ENCODE measurements at regions not wholly inside any gene's neighbourhood (a gene's known extent, or its start where the extent isn't known, plus 50 kb on each side); places are given as distances from the start of the nearest gene placed in this dataset.

DNA sequence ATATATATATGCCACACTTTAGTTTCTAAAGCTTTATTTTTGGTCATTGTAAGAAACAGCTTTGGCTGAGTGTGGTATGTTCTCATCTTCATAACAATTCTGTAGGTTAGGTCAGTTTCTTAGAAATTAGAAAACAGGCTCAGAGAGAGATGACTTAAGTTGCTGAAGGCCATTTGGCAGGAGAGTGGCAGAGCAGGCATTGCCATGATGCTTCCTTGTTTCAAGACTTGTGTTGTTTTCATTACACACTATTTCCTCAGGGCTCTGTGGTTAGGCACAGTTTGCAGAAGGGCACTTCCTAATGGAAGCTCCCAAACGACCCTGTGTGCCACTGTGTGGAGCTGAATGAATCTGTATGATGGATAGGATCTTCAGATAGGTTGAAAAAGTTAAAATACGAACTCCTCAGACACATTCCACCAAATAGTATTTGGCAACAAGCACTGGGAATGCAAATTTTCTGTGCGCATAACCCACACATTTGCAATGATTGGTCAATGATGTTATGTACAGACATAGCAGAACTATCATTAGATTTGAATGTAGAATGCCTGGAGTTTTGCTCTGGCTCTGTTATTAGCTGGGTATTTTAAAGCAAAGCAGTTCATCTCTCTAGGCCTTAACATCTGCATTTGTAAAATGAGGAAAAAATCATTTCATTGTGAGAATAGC, 274.3 kb upstream of the HS3ST1 start (continued):
- TF ChIP-seq, protein P1, sequence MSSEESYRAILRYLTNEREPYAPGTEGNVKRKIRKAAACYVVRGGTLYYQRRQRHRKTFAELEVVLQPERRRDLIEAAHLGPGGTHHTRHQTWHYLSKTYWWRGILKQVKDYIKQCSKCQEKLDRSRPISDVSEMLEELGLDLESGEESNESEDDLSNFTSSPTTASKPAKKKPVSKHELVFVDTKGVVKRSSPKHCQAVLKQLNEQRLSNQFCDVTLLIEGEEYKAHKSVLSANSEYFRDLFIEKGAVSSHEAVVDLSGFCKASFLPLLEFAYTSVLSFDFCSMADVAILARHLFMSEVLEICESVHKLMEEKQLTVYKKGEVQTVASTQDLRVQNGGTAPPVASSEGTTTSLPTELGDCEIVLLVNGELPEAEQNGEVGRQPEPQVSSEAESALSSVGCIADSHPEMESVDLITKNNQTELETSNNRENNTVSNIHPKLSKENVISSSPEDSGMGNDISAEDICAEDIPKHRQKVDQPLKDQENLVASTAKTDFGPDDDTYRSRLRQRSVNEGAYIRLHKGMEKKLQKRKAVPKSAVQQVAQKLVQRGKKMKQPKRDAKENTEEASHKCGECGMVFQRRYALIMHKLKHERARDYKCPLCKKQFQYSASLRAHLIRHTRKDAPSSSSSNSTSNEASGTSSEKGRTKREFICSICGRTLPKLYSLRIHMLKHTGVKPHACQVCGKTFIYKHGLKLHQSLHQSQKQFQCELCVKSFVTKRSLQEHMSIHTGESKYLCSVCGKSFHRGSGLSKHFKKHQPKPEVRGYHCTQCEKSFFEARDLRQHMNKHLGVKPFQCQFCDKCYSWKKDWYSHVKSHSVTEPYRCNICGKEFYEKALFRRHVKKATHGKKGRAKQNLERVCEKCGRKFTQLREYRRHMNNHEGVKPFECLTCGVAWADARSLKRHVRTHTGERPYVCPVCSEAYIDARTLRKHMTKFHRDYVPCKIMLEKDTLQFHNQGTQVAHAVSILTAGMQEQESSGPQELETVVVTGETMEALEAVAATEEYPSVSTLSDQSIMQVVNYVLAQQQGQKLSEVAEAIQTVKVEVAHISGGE (CRISPR knock-in tag; IDR thresholded peaks at IDR 0.05), result no peak
- TF ChIP-seq FOXA3 (CRISPR knock-in tag; conservative IDR thresholded peaks at IDR 0.05 in 1 of 2, IDR thresholded peaks at IDR 0.05 in 1 of 2) (no peak), ZNF384 (IDR thresholded peaks at IDR 0.05; ENCODE audit: low read depth, low read length) (no peak), RFX1 (IDR thresholded peaks at IDR 0.05) (no peak), MEF2A (IDR thresholded peaks at IDR 0.05; ENCODE audit: control insufficient read depth, low read depth, low read length) (no peak), GTF2A2 (tag; IDR thresholded peaks at IDR 0.05) (no peak), ZNF124 (CRISPR knock-in tag; IDR thresholded peaks at IDR 0.05) (no peak), ATF7 (IDR thresholded peaks at IDR 0.05) (no peak), BACH1 (tag; IDR thresholded peaks at IDR 0.05) (no peak), HOXB6 (CRISPR knock-in tag; IDR thresholded peaks at IDR 0.05; ENCODE audit: borderline replicate concordance) (no peak)
- TF ChIP-seq, protein P2, sequence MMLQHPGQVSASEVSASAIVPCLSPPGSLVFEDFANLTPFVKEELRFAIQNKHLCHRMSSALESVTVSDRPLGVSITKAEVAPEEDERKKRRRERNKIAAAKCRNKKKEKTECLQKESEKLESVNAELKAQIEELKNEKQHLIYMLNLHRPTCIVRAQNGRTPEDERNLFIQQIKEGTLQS (IDR thresholded peaks at IDR 0.05), result no peak
- TF ChIP-seq, protein P2 (CRISPR knock-in tag; conservative IDR thresholded peaks at IDR 0.05), result no peak
- TF ChIP-seq, protein P3, sequence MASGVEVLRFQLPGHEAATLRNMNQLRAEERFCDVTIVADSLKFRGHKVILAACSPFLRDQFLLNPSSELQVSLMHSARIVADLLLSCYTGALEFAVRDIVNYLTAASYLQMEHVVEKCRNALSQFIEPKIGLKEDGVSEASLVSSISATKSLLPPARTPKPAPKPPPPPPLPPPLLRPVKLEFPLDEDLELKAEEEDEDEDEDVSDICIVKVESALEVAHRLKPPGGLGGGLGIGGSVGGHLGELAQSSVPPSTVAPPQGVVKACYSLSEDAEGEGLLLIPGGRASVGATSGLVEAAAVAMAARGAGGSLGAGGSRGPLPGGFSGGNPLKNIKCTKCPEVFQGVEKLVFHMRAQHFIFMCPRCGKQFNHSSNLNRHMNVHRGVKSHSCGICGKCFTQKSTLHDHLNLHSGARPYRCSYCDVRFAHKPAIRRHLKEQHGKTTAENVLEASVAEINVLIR (CRISPR knock-in tag; IDR thresholded peaks at IDR 0.05), result no peak

Data from K562 (cell line).